ENCODE measurements at regions not wholly inside any gene's neighbourhood (a gene's known extent, or its start where the extent isn't known, plus 50 kb on each side); places are given as distances from the start of the nearest gene placed in this dataset.

DNA sequence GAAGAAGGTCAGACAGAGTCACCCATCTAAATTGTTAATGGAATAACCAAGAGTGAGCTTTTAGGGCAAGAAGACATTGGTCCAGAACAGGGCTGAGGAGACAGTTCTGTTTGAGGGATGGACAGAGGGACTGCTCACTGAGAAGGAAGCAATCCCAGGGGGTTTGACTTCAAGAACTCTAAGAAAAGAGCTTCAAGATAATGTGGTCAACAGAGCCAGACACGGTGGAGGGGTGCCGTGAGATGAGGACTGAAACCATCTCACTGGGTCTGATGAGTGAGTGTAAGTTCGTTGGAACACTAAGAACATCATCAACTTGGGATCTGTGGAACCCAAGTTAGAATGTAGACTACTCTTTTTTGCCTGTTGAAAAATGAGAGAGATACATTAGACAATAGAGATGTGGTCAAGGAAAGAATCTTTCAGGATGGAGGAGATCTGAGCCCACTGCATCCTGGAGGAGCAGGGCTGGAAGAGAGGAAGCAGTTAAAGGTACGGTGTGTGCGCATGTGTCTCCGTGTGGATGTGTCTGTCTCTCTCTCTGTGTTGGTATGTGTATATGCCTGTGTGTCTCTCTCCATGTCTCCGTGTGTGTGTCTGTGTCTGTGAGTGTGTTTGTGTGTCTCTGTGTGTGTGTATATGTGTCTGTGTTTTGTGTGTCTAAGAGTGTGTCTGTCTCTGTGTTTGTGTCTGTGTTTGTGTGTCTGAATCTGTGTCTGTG, 172.1 kb downstream of the MYCN start:
- Histone ChIP-seq H3K79me2 (ENCODE audit: insufficient read depth) (no peaks in the 10 kb centered on the region), H3K27me3 (ENCODE audit: insufficient read depth) (no peaks in the 10 kb centered on the region), H3K4me3 (ENCODE audit: low read depth in 2 of 2, low read length in 1 of 2) (no peak overlapping the region), H3K4me2 (no peak overlapping the region), H3K9me2 (no peaks in the 10 kb centered on the region), H3K9ac (no peak overlapping the region), H3K36me3 (replicated peaks in 1 of 2; ENCODE audit: control insufficient read depth in 1 of 2, insufficient read depth in 2 of 2, low read length in 1 of 2) (no peaks in the 10 kb centered on the region), H3F3A (replicated peaks; ENCODE audit: insufficient read depth) (no peaks in the 10 kb centered on the region), H2AFZ (ENCODE audit: low read depth) (no peak overlapping the region), H3K27ac (ENCODE audit: low read depth in 2 of 2, low read length in 1 of 2) (no peak overlapping the region), H3K4me1 (ENCODE audit: control insufficient read depth in 1 of 2, insufficient read depth in 2 of 2, low read depth in 1 of 2, low read length in 1 of 2) (no peaks in the 10 kb centered on the region), H4K20me1 (ENCODE audit: insufficient read depth) (no peaks in the 10 kb centered on the region), H3K9me3 (no peaks in the 10 kb centered on the region)
- CTCF ChIA-PET: no interaction called here
- POLR2A ChIA-PET: no interaction called here
- TF ChIP-seq SIN3A (IDR thresholded peaks at IDR 0.05; ENCODE audit: borderline replicate concordance, low read depth, low read length): no peak
- TF ChIP-seq, protein P1, sequence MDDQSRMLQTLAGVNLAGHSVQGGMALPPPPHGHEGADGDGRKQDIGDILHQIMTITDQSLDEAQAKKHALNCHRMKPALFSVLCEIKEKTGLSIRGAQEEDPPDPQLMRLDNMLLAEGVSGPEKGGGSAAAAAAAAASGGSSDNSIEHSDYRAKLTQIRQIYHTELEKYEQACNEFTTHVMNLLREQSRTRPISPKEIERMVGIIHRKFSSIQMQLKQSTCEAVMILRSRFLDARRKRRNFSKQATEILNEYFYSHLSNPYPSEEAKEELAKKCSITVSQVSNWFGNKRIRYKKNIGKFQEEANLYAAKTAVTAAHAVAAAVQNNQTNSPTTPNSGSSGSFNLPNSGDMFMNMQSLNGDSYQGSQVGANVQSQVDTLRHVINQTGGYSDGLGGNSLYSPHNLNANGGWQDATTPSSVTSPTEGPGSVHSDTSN (IDR thresholded peaks at IDR 0.05): no peak
- no peak for TF ChIP-seq FOXJ3 (CRISPR knock-in tag; IDR thresholded peaks at IDR 0.05)
- TF ChIP-seq CHD2 (IDR thresholded peaks at IDR 0.05; ENCODE audit: low read length, partially characterized antibody): no peak
- TF ChIP-seq POLR2AphosphoS5 (IDR thresholded peaks at IDR 0.05; ENCODE audit: low read depth, low read length): no peak
- TF ChIP-seq, protein P2, sequence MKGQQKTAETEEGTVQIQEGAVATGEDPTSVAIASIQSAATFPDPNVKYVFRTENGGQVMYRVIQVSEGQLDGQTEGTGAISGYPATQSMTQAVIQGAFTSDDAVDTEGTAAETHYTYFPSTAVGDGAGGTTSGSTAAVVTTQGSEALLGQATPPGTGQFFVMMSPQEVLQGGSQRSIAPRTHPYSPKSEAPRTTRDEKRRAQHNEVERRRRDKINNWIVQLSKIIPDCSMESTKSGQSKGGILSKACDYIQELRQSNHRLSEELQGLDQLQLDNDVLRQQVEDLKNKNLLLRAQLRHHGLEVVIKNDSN (IDR thresholded peaks at IDR 0.05; ENCODE audit: borderline replicate concordance, low read depth): no peak
- no peak for TF ChIP-seq RXRA (IDR thresholded peaks at IDR 0.05; ENCODE audit: borderline replicate concordance, low read depth)
- TF ChIP-seq, protein P3, sequence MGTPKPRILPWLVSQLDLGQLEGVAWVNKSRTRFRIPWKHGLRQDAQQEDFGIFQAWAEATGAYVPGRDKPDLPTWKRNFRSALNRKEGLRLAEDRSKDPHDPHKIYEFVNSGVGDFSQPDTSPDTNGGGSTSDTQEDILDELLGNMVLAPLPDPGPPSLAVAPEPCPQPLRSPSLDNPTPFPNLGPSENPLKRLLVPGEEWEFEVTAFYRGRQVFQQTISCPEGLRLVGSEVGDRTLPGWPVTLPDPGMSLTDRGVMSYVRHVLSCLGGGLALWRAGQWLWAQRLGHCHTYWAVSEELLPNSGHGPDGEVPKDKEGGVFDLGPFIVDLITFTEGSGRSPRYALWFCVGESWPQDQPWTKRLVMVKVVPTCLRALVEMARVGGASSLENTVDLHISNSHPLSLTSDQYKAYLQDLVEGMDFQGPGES (IDR thresholded peaks at IDR 0.05; ENCODE audit: low read depth, low read length): no peak
- no peak for TF ChIP-seq SMC3 (IDR thresholded peaks at IDR 0.05; ENCODE audit: low read depth, low read length)
- TF ChIP-seq NFIC (IDR thresholded peaks at IDR 0.05; ENCODE audit: borderline replicate concordance): no peak
- TF ChIP-seq FOSL2 (IDR thresholded peaks at IDR 0.05; ENCODE audit: borderline replicate concordance, low read depth): no peak
- no peak for TF ChIP-seq RCOR1 (IDR thresholded peaks at IDR 0.05; ENCODE audit: low read length)
- TF ChIP-seq MEF2A (IDR thresholded peaks at IDR 0.05; ENCODE audit: borderline replicate concordance, low read depth): no peak
- no peak for TF ChIP-seq JUND (IDR thresholded peaks at IDR 0.05)
- no peak for TF ChIP-seq MXI1 (IDR thresholded peaks at IDR 0.05; ENCODE audit: low read depth, low read length)
- no peak for TF ChIP-seq GABPA (IDR thresholded peaks at IDR 0.05; ENCODE audit: low read depth)
- no peak for TF ChIP-seq RAD21 (IDR thresholded peaks at IDR 0.05; ENCODE audit: low read length)
- TF ChIP-seq FOXM1 (IDR thresholded peaks at IDR 0.05; ENCODE audit: low read depth): no peak
- TF ChIP-seq NRF1 (IDR thresholded peaks at IDR 0.05; ENCODE audit: low read depth, low read length): no peak
- no peak for TF ChIP-seq EZH2phosphoT487 (IDR thresholded peaks at IDR 0.05; ENCODE audit: borderline replicate concordance, low read depth)
- 52% methylated on average over 7 of the region's 7 CpGs for WGBS (ENCODE audit: low lambda C conversion rate)
- no peak for DNase-seq
